Ishikawa (cell line): ENCODE measurements at regions not wholly inside any gene's neighbourhood (a gene's known extent, or its start where the extent isn't known, plus 50 kb on each side); places are given as distances from the start of the nearest gene placed in this dataset.

ENCODE experiments used
- CEBPB ChIP-seq: IDR thresholded peaks from 2 replicates; pipeline ENCODE4 v1.6.1; 2012
- CREB1 ChIP-seq: IDR thresholded peaks from 2 replicates; pipeline ENCODE4 v1.6.1; 2012; ENCODE audit warnings: low read depth
- EGR1 ChIP-seq: IDR thresholded peaks from 2 replicates; pipeline ENCODE4 v1.6.1; 2012
- EP300 ChIP-seq: IDR thresholded peaks from 2 replicates; pipeline ENCODE4 v1.6.1; 2012; ENCODE audit warnings: borderline replicate concordance
- FOXM1 ChIP-seq: IDR thresholded peaks from 2 replicates; pipeline ENCODE4 v1.6.1; 2012; ENCODE audit warnings: low read depth, borderline replicate concordance
- NFIC ChIP-seq: IDR thresholded peaks from 2 replicates; pipeline ENCODE4 v1.6.1; 2012
- RAD21 ChIP-seq: IDR thresholded peaks from 2 replicates; pipeline ENCODE4 v1.6.1; 2012; ENCODE audit warnings: low read depth
- TAF1 ChIP-seq: IDR thresholded peaks from 2 replicates; pipeline ENCODE4 v1.6.1; 2012; ENCODE audit warnings: low read depth, mild to moderate bottlenecking
- TCF12 ChIP-seq: IDR thresholded peaks from 2 replicates; pipeline ENCODE4 v1.6.1; 2012; ENCODE audit warnings: low read depth
- TEAD4 ChIP-seq: IDR thresholded peaks from 2 replicates; pipeline ENCODE4 v1.6.1; 2012
- YY1 ChIP-seq: IDR thresholded peaks from 2 replicates; pipeline ENCODE4 v1.6.1; 2012; ENCODE audit warnings: low read depth
- ZBTB7A ChIP-seq: IDR thresholded peaks from 2 replicates; pipeline ENCODE4 v1.6.1; 2012; ENCODE audit warnings: low read depth
- TF ChIP-seq, protein P1 (sequence below): IDR thresholded peaks from 2 replicates; pipeline ENCODE4 v1.6.1; 2012
- TF ChIP-seq, protein P2 (sequence below): IDR thresholded peaks from 2 replicates; pipeline ENCODE4 v1.6.1; 2012
- TF ChIP-seq, protein P3 (sequence below): IDR thresholded peaks from 2 replicates; pipeline ENCODE4 v1.6.1; 2012; ENCODE audit warnings: low read depth, mild to moderate bottlenecking

DNA sequence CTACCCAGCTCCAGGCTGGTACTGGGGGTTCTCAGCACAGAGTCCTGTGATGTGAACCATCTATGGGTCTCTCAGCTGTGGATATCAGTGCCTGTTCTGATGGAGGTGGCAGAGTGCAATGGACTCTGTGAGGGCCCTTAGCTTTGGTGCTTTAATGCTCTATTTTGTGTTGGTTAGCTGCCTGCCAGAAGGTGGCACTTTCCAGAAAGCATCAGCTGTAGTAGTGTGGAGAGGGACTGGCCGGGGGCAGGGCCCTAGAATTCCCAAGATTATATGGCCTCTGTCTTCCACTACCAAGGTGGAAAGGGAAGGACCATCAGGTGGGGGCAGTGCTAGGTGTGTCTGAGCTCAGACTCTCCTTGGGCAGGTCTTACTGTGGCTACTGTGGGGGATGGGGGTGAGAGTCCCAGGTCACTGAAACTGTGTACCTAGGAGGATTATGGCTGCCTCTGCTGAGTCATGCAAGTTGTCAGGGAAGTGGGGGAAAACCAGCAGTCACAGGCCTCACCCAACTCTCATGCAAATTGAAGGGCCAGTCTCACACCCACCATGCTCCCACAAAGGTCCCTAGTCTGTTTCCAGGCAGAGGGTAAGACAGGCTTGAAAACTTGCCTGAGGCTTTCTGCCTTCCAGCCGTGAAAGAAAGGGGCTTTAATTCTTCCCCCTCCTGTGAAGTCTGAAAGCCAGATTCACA lies 878.1 kb downstream of the C12orf50 start:
- no peak; the same call in 1 of the 2 replicates for TF ChIP-seq RAD21

DNA sequence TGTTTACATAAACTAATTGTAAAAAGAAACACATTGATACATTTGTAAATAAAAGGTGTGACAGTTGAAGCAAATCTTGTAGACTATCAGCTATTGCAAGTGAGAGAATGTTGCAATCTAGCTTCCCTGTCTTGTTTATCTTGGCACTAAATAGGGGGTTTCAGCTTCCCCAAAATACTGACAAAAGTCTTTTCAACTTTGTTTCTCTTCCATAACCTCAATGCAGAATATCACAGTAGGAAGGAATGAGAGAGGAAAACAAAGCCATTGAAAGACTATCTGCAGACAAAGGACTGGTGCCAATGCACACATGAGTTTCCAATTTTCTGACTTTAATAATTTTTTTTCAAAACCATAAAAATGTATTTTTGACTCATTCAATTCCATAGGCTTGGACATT lies 886.2 kb upstream of the MGAT4C start:
- TF ChIP-seq FOXM1: no peak
- no peak for TF ChIP-seq CREB1
- no peak for TF ChIP-seq TEAD4
- no peak for TF ChIP-seq EP300
- TF ChIP-seq, protein P1, sequence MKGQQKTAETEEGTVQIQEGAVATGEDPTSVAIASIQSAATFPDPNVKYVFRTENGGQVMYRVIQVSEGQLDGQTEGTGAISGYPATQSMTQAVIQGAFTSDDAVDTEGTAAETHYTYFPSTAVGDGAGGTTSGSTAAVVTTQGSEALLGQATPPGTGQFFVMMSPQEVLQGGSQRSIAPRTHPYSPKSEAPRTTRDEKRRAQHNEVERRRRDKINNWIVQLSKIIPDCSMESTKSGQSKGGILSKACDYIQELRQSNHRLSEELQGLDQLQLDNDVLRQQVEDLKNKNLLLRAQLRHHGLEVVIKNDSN: no peak
- no peak for TF ChIP-seq NFIC
- no peak for TF ChIP-seq TAF1
- TF ChIP-seq, protein P2, sequence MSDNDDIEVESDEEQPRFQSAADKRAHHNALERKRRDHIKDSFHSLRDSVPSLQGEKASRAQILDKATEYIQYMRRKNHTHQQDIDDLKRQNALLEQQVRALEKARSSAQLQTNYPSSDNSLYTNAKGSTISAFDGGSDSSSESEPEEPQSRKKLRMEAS: no peak
- TF ChIP-seq RAD21: no peak
- no peak for TF ChIP-seq YY1
- TF ChIP-seq, protein P3, sequence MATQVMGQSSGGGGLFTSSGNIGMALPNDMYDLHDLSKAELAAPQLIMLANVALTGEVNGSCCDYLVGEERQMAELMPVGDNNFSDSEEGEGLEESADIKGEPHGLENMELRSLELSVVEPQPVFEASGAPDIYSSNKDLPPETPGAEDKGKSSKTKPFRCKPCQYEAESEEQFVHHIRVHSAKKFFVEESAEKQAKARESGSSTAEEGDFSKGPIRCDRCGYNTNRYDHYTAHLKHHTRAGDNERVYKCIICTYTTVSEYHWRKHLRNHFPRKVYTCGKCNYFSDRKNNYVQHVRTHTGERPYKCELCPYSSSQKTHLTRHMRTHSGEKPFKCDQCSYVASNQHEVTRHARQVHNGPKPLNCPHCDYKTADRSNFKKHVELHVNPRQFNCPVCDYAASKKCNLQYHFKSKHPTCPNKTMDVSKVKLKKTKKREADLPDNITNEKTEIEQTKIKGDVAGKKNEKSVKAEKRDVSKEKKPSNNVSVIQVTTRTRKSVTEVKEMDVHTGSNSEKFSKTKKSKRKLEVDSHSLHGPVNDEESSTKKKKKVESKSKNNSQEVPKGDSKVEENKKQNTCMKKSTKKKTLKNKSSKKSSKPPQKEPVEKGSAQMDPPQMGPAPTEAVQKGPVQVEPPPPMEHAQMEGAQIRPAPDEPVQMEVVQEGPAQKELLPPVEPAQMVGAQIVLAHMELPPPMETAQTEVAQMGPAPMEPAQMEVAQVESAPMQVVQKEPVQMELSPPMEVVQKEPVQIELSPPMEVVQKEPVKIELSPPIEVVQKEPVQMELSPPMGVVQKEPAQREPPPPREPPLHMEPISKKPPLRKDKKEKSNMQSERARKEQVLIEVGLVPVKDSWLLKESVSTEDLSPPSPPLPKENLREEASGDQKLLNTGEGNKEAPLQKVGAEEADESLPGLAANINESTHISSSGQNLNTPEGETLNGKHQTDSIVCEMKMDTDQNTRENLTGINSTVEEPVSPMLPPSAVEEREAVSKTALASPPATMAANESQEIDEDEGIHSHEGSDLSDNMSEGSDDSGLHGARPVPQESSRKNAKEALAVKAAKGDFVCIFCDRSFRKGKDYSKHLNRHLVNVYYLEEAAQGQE: no peak
- TF ChIP-seq ZBTB7A: no peak
- no peak for TF ChIP-seq EGR1
- TF ChIP-seq CEBPB: no peak

DNA sequence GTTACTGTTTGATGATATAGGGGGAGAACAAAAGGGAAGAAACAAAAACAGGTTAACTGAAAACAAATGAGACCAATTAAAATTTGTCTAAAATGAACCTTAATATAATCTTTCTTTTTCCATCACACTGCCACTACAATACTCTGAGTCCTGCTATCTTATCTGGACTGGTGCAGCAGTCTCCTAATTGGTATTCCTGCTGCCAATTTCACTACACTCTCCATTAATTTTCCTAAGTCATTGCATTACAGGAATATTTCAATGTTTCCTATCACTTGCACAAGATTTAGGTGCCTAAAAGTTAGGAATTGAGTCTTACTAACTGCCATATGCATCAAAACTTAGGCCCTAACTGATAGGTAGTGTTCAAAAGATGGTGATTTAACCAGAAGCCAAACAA lies 884.9 kb upstream of the MGAT4C start:
- no peak for TF ChIP-seq CREB1
- TF ChIP-seq TEAD4: no peak
- TF ChIP-seq EP300: no peak
- TF ChIP-seq ZBTB7A: no peak
- TF ChIP-seq CEBPB: no peak
- TF ChIP-seq, protein P2: no peak
- no peak for TF ChIP-seq FOXM1

DNA sequence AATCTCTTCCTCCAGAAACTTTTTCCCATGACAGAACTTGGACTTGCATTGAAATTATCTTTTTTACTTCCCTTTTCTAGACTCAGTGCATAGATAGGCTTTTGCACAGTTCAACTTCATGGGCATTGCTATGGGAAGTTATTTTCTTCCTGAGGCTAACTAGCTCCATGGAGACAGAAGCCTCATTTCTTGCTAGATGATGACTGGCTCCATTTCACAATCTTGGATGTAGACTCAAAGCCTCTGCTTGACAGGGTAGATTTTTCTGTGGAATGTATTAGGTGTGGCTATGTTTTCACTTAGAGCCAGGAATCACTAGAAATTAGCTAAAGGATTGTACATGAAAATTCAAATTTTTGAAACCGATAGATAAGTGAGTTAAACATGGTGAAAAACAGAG lies 884.1 kb upstream of the MGAT4C start:
- TF ChIP-seq CREB1 (no peak), TCF12 (no peak), EP300 (no peak), FOXM1 (no peak), TAF1 (no peak), YY1 (no peak), EGR1 (no peak)
- TF ChIP-seq, protein P3: no peak
- TF ChIP-seq, protein P2: no peak

DNA sequence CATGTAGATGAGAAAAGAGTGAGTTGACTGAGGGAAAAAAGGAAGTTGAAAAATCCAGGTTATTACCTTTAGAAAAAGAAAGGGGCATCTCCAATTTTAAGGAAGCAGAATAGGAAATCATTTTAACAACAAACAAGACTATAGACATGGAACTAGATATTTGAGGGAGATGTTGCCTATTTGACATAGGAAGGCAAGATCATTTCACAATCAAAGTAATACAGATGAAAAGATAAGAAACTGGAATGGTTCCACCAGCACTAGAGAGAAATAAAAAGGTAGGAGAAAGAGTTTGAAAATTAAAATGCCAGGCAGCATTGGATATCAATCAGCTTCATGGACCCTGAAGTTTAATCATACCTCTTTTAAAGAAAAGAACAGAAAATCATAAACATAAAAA lies 881.0 kb upstream of the MGAT4C start:
- TF ChIP-seq TAF1 (no peak), FOXM1 (no peak), TCF12 (no peak), NFIC (no peak), TEAD4 (no peak), EP300 (no peak), CREB1 (no peak), CEBPB (no peak), EGR1 (no peak), RAD21 (no peak), ZBTB7A (no peak), YY1 (no peak)
- TF ChIP-seq, protein P2: no peak
- TF ChIP-seq, protein P1: no peak
- TF ChIP-seq, protein P3: no peak
